ENCODE measurements at regions not wholly inside any gene's neighbourhood (a gene's known extent, or its start where the extent isn't known, plus 50 kb on each side); places are given as distances from the start of the nearest gene placed in this dataset.

GRCh38 chr1:73218995-73219546 is 936.7 kb upstream of the NEGR1 start:
- TF ChIP-seq CTCF (IDR thresholded peaks at IDR 0.05; ENCODE audit: extremely low read depth in 1 of 2, insufficient read depth in 1 of 2, low read depth in 1 of 2, low read length in 2 of 2) (no peak), POLR2AphosphoS5 (IDR thresholded peaks at IDR 0.05; ENCODE audit: insufficient read depth, low read depth, low read length) (no peak), EZH2 (IDR thresholded peaks at IDR 0.05; ENCODE audit: borderline replicate concordance, low read depth, low read length, severe bottlenecking) (no peak), POLR2A (IDR thresholded peaks at IDR 0.05; ENCODE audit: low read depth, low read length) (no peak)

Measured in endothelial cell of umbilical vein (primary cell).